TTC549 (cell line): ENCODE measurements at regions not wholly inside any gene's neighbourhood (a gene's known extent, or its start where the extent isn't known, plus 50 kb on each side); places are given as distances from the start of the nearest gene placed in this dataset.

Experiments
- FAIRE-seq: peaks from 2 replicates; lab custom pipeline; 2012; peaks lifted over from hg19 to GRCh38; lab: Jason Lieb, UNC

GRCh38 chr11:92709329-92709728, 260.1 kb upstream of the MTNR1B start:
- no peak for FAIRE-seq

DNA sequence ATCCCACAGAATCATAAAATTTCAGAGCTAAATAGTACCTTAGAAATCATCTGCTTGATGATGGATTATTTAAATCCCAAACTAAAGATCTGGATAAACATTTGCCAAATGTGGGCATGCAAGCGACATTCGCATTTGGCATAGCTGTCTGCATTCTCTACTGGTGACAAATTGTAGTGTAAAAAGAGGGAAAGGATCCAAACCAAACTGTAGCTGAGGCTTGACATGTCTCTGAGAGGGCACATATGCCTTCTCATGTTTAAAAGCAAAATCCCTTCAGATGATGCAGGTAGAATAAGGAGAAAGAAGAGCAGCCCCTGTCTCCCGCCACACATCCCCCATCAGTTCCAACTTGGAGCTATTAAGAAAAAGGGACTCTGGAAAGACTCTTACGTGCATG, 257.5 kb upstream of the MTNR1B start:
- no peak for FAIRE-seq

GRCh38 chr11:92714111-92714510, 255.3 kb upstream of the MTNR1B start:
- no peak for FAIRE-seq

GRCh38 chr11:92717240-92717639, 252.2 kb upstream of the MTNR1B start:
- no peak for FAIRE-seq

- no peak for FAIRE-seq
Observed at GRCh38 chr11:92720385-92720784, 249.1 kb upstream of the MTNR1B start.

GRCh38 chr11:92725352-92725751, 244.1 kb upstream of the MTNR1B start:
- no peak for FAIRE-seq

DNA sequence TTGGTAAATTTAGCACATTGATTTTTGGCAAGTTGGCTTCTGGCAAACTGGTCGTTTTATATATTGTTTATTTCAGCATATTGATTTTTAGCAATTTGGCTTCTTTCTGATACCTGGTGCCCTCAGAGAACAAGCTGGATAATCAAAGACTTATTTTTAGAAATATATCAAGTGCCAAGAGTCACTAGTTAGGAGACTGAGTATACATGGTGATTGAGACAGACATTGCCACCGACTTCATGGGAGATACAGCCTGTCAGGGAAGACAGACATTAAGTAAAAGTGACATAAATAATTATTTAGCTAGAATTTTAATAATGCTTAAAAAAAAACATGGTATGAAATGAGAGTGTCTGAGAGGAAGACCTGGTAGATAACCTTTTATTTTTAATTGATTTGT, 242.3 kb upstream of the MTNR1B start:
- FAIRE-seq = no peak

- FAIRE-seq = no peak
Observed at GRCh38 chr11:92727769-92728168, 241.7 kb upstream of the MTNR1B start.

DNA sequence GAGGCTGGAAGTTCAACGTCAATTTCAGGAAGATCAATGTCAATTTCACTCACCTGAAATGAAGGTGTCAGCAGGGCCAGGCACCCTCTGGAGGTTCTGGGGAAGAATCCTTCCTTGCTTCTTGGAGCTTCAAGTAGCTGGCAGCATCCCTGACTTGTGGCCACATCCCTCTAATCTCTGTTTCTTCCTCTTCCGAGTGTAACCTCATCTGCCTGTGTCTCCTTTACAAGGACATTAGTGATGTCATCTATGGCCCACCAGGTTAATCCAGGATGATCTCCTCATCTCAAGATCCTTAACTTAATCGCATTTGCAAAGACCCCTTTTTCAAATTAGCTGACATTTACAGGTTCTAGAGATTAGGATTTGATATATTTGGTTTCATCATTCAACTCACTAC, 240.8 kb upstream of the MTNR1B start:
- no peak for FAIRE-seq

- FAIRE-seq = no peak
Observed at GRCh38 chr11:92735039-92735438, 234.4 kb upstream of the MTNR1B start.

DNA sequence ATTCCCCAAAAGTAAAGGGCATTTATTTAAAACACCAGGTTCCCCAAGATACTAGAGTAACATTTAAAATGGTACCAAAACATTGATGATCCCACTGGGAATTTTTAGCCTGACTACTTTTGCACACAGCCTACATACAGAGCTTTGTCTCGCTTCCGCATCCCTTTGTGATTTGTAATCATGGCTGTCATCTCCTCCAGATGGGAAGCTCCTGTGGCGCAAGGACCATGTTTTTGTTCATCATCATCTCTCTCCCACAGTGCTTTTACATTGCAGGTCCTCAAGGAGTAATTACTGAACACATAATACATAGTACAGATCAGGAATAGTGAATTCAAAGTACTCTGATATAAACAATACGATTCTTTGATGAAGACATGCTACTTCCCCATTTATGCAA, 231.2 kb upstream of the MTNR1B start:
- FAIRE-seq = no peak

GRCh38 chr11:92739041-92739440, 230.4 kb upstream of the MTNR1B start:
- no peak for FAIRE-seq

DNA sequence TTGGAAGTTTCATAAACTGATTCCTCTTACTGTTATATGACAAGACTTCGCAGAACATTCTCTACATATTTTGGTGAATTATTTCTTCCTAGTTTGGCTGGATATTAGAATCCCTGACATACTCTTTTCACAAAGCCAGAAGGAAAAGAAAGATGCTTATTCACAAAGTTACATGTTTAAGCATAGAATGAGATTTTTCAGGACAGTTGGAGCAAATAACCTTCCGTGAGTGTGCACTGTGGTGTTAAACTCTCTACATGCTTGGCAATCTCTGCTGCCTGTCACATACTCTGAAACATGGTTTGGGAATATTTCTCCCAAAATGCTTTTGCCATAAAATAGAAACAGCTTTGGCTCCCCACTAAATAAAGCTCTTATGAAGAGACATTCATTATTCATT, 230.0 kb upstream of the MTNR1B start:
- FAIRE-seq = no peak

GRCh38 chr11:92740276-92740675, 229.2 kb upstream of the MTNR1B start:
- FAIRE-seq = no peak

DNA sequence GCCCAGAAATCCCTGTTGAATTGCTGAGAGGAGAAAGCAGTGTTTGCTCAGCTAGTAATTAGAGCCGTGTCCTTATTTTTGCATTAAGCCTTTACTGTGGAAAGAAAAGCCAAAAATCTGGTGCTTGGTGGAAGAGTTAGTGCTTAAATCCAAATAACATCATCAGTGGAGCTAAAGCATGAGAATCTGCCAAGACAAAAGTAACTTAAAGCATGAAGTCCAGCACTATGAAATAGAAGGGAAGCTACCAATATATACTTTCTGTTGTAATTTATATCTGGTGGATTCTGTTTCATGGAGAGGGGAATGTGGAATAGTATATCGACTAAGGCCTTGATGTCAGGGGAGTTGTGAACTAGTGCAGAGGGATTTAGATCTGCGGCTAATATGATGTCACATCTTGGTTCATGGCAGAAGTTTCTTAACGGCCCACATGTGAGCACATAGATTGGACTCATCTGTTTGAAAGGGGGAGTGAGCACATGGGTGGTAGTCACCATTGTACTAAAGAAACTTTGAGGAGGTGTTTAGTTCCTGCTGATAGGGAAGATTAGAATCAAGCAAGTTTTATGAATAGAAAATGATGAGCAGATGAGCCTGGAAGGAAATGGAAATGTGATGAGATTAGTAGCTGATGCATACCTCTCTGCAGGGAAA, 224.4 kb upstream of the MTNR1B start:
- no peak for FAIRE-seq

- no peak for FAIRE-seq
Observed at GRCh38 chr11:92750794-92751193, 218.7 kb upstream of the MTNR1B start.

DNA sequence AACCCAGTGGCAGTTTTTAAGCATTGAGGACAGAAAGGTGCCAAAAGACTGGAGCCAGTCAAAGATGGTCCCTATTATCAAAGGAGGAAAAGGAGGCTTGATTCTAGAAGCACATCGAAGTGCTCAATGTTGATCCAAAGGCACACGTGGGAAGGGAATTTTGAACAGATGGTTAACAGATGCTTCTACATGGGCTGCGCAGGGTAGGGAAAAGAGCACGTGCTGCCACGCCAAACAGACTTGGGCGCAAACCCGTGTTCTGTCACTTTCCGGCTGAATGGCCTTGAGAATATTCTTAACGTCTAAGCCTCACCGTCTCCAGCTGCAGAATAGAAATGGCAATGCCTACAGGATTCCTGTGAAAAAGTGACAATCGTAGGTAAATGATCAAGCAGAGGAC, 217.9 kb upstream of the MTNR1B start:
- FAIRE-seq = no peak

DNA sequence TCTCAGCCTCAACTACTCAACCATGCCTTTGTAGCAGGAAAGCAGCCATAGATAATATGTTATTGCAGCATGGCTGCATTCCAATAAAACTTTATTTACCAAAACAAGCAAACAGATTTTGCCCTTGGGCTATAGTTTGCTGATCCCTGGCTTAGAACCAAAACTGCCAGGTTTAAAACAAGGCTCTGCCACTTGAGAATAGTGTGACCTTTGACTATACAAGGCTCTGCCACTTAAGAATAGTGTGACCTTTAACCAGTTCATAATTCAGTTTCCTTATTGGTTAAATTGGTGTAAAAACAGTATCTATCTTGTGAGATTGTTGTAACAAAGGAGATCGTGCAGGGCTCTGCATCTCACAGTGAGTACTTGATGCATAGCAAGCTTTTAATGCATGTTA, 217.3 kb upstream of the MTNR1B start:
- no peak for FAIRE-seq

DNA sequence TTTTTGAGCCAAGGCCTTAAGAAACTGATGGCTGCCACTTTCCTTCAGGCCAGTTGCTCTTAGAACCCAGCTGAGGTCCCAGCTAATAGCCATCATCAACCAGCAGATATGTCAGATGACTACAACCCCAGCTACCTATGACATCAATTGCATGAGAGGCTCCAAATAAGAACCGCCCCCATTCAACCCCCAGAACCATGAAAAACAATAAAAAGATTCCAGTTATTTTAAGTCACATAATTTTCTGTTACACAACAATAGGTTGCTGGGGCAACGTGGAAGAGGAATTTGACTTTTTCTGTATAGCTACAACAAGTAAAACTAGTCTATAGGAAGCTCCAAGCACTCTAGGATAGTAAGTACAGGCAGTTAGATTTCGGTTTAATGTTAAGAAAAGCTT, 216.3 kb upstream of the MTNR1B start:
- no peak for FAIRE-seq

DNA sequence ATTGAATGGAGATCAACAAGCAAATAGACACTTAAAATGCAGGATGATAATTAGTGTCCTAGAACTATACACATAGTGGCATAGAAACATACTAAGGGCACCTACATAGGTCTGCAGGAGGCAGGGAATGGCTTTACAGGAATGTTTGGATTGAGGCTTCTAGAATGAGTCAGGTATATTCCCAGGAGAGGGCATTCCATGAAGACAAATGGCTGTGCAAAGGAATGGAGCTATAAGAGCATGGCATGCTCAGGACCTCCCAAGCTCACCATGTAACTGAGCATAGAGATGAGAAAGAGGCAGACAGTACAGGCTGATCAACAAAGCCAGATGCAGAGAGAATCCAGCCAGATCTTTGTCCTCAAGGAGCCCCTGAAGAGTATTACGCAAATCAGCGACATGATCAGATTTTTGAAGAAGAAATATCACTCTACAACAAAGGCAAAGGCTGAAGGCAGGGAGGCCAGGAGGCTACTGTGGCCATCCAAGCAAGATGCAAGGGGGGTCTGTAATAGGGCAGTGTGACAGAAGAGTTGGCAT, 211.1 kb upstream of the MTNR1B start:
- FAIRE-seq = no peak

DNA sequence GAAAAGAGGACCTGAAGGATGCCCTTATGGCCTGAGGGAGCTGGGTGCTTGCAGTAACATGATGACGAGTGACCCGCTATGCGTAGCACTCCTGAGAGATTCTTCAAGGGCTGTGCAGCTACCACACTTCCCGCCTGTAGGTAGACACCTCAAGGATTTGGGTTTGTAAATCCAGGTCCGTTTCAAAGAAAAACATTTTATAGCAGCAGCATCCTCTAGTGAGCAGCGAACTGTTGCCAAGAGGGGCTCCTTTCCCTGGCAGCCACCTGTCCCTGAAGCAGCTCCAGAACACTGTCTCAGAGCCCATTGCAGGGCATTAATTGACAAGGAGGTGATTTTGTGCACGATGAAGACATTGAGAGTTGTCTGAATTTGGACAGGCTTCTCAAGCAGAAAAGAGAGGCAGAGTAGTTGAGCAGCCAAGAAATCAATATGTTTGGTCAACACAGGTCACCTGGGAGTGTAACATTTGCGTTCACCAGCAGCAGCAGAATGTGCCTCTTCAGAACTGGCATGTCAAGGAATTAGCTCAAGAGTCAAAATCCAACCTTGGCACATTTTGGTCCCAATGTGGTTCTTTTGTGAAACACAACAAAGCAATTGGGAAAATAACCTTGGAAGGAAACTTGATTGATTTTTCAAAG, 209.8 kb upstream of the MTNR1B start:
- no peak for FAIRE-seq

DNA sequence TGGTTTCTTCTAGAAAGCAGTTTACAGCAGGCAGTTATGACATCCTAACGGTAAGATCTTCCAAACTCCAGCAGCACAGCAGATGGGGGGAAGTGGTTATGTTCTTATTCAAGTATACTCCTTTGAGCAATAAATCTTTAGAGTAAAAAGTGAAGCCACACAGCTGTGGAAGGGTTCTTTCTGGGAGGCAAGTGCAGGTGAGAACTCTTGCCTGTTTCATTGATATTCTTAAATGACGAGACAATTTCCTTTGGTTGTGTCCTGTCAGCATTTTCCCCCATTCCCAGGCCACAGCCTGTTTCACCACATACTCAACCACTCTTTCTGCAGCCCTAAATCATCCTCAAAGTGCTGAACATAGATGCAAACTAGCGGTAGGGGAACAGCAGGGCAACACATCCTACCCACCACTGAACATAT, 207.3 kb upstream of the MTNR1B start:
- FAIRE-seq = no peak

DNA sequence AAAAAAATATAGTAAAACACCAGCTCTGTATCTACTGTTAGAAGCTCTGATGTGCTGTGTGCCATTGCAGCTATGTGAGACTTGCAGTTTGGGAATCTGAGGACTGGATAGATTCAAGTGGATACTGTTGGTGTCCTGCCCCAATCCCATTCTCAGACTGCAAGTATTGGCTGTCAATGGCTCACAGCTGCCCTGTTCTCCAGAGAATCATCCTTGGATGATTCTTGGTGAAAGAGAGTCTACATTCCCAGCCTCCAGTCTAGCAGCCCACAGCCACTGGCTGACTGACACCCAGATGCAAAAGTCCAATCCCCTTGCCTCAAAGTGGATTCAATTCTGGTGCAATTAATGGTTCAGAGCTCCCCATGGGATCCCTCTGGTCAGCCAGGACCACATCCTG, 206.1 kb upstream of the MTNR1B start:
- FAIRE-seq = no peak

DNA sequence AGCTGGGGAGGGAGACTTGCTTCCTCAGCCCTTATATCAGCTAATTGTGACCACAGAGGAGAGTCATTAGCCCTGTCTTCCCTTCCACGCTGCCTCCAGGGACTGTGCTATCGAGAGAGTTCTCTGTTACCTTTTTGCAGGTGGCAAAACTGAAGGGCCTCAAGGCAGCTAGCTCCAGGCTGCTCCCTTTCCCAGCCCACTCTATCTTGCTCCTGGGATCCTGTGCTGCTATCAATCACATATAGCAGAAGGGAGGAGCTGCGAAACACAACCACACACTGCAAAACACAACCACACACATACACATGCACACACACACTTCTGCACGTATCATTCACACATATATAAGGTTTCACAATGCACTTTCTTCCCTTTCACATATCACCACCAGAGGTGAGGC, 205.3 kb upstream of the MTNR1B start:
- no peak for FAIRE-seq
